Neural progenitor cell (in vitro differentiated cells): ENCODE measurements at regions not wholly inside any gene's neighbourhood (a gene's known extent, or its start where the extent isn't known, plus 50 kb on each side); places are given as distances from the start of the nearest gene placed in this dataset.
"Not testable (repeated sequence)": the region's sequence is repeated elsewhere in the genome, so short reads cannot be mapped to it uniquely, and the experiment has no call there.

Source experiments
- EZH2 ChIP-seq: fragments of 200-600 bp; sonication (generic); IDR thresholded peaks from 2 replicates; pipeline ENCODE4 v1.6.1; 2017; ENCODE audit warnings: antibody characterized with exemption, mild to moderate bottlenecking, moderate library complexity
- TF ChIP-seq, protein P1 (sequence below): fragments of 200-600 bp; sonication (generic); IDR thresholded peaks from 2 replicates; pipeline ENCODE4 v1.5.1; 2017; ENCODE audit warnings: antibody characterized with exemption, mild to moderate bottlenecking

DNA sequence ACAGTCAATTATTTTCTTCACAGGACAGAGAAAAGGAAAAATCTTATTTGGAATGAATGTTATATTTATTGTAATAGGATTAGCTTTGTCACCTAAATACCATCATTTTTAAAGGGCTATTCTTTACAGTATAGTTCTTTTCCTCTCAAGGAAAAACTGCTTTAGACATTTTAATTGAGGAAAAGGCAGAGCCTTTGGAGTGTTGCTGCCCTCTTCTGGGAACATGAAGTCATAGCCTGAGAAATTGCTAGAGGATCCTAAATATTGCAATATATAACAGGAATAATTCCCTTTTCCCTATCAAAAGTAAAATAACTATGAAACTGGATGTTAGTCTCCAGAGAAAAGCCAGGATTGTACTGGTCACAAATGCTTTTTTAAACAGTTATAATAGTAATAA is 81.8 kb upstream of the NOTCH2NLA start:
- TF ChIP-seq, protein P1, sequence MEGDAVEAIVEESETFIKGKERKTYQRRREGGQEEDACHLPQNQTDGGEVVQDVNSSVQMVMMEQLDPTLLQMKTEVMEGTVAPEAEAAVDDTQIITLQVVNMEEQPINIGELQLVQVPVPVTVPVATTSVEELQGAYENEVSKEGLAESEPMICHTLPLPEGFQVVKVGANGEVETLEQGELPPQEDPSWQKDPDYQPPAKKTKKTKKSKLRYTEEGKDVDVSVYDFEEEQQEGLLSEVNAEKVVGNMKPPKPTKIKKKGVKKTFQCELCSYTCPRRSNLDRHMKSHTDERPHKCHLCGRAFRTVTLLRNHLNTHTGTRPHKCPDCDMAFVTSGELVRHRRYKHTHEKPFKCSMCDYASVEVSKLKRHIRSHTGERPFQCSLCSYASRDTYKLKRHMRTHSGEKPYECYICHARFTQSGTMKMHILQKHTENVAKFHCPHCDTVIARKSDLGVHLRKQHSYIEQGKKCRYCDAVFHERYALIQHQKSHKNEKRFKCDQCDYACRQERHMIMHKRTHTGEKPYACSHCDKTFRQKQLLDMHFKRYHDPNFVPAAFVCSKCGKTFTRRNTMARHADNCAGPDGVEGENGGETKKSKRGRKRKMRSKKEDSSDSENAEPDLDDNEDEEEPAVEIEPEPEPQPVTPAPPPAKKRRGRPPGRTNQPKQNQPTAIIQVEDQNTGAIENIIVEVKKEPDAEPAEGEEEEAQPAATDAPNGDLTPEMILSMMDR, result not testable (repeated sequence)
- not testable (repeated sequence) for TF ChIP-seq EZH2
